ENCODE measurements at regions not wholly inside any gene's neighbourhood (a gene's known extent, or its start where the extent isn't known, plus 50 kb on each side); places are given as distances from the start of the nearest gene placed in this dataset.

- no peak for DNase-seq (ENCODE audit: low spot score)
- no peak for ATAC-seq
- intact Hi-C loops (cut with DNase I), result no loop called here
Measured at GRCh38 chr9:16974436-16974835, 104.0 kb upstream of the BNC2 start.

DNA sequence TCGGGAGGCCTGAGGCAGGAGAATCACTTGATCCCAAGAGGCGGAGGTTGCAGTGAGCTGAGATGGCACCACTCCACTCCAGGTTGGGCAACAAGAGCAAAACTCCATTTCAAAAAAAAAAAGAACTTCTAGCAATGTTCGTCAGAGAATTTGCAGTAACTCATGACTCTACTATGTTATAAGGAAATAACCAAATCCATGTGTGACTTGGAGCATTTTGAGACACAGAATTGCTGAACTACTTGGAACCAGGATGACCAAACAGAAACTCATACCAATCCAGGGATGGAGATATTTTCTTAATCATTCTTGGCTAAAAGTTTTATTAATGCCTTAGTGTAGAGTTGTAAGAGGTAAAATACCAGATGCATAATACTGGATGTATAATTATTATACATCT lies 99.9 kb upstream of the BNC2 start:
- intact Hi-C loops (cut with DNase I), result no loop called here
- DNase-seq (ENCODE audit: low spot score), result no peak
- no peak for ATAC-seq

DNA sequence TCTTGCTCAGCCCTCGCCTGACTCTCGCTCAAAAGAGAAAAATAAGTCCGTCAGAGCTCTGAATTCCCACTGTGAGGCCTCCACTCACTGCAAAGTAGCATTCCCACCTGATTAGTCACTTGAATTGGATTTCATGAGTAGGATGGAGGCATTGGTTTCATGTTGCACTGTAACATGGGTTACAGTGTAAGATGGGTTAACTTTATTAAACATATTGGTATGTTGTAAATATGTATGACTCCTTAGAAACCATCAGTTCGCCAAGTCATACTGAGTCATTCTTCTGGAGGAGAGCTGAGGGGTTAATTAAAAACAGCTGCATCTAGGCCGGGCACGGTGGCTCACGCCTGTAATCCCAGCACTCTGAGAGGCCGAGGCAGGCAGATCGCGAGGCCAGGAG lies 93.8 kb upstream of the BNC2 start:
- DNase-seq (ENCODE audit: low spot score) (no peak), ATAC-seq (no peak)
- intact Hi-C loops (cut with DNase I), result no loop called here

- DNase-seq (ENCODE audit: low spot score) (no peak), ATAC-seq (no peak)
- intact Hi-C loops (cut with DNase I), result no loop called here
Measured at GRCh38 chr9:16960084-16960483, 89.6 kb upstream of the BNC2 start.

- intact Hi-C loops (cut with DNase I), result no loop called here
- DNase-seq (ENCODE audit: low spot score), result no peak
- no peak for ATAC-seq
Measured at GRCh38 chr9:16959391-16959790, 88.9 kb upstream of the BNC2 start.

- ATAC-seq (no peak), DNase-seq (ENCODE audit: low spot score) (no peak)
- intact Hi-C loops (cut with DNase I), result no loop called here
Measured at GRCh38 chr9:16954040-16954439, 83.6 kb upstream of the BNC2 start.

DNA sequence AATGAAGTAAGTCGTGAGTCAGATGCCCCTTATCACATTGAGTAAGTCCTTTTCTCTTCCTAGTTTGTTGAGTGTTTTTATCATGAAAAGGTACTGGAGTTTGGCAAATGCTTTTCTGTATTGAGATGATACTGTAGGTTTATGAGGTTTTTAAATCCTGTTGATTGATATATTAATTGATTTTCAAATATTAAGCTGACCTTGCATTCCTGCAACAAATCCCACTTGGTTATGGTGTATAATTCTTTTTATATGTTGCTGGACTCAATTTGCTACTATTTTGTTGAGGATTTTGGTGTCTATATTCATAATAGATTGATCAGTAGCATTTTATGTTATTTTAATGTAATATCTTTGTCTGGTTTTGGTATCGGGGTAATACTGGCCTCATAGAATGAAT lies 81.0 kb upstream of the BNC2 start:
- intact Hi-C loops (cut with DNase I), result no loop called here
- no peak for DNase-seq (ENCODE audit: low spot score)
- ATAC-seq, result no peak

DNA sequence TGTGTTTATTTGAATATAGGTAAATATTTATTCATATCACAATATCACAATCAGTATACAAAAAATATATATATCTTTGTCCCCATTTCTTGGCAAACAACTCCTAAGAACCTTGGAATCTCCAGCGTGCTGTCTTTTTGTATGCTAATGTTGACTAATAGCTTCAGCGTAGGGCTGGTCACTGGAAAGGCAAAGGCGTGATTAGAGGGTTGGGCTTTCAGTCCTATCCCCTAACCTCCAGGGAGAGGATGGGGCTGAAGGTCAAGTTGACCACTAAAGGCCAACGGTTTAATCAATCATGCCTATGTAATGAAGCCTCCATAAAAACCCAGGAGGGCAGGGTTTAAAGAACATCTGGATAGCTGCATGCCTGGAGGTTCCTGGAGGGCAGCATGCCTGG lies 79.6 kb upstream of the BNC2 start:
- no peak for DNase-seq (ENCODE audit: low spot score)
- ATAC-seq, result no peak
- intact Hi-C loops (cut with DNase I), result no loop called here

DNA sequence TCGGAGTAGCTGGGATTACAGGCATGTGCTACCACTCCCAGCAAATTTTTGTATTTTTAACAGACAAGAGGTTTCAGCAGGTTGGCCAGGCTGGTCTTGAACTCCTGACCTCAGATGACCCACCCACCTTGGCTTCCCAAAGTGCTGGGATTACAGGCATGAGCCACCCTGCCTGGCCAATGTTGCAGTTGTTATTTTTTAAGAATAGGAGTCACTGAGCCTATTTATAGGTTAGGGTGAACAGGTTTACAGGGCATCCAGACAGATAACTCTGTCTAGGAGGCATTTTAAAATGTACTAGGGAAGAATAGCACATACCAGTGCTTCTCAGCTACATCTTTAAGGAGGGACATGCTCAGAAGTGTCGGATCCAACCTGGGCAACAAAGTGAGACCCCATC lies 60.1 kb upstream of the BNC2 start:
- intact Hi-C loops (cut with DNase I), result no loop called here
- no peak for DNase-seq (ENCODE audit: low spot score)
- ATAC-seq, result no peak

- DNase-seq (ENCODE audit: low spot score), result no peak
- ATAC-seq, result no peak
- intact Hi-C loops (cut with DNase I), result no loop called here
Measured at GRCh38 chr9:16928179-16928945, 57.9 kb upstream of the BNC2 start.

DNA sequence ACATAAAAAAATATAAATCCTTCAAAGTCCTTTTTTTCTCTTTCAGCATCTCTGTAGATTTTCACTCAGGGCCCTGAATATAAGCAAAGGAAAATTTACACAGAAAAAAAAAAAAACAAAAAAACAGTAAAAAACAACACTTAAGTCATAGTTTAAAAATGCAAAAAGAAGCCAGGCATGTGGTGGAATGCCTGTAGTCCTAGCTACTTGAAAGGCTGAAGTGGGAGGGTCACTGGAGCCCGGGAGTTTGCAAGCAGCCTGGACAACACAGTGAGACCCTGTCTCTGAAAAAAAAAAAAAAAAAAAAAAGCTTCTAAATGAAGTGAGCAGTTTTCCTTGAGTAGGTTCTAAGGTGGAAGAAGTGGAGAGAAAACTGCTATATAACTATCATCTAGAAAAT lies 55.0 kb upstream of the BNC2 start:
- intact Hi-C loops (cut with DNase I), result no loop called here
- no peak for ATAC-seq
- no peak for DNase-seq (ENCODE audit: low spot score)

GRCh38 chr9:16924311-16924915 lies 53.9 kb upstream of the BNC2 start:
- ATAC-seq, result no peak
- intact Hi-C loops (cut with DNase I), result no loop called here

DNA sequence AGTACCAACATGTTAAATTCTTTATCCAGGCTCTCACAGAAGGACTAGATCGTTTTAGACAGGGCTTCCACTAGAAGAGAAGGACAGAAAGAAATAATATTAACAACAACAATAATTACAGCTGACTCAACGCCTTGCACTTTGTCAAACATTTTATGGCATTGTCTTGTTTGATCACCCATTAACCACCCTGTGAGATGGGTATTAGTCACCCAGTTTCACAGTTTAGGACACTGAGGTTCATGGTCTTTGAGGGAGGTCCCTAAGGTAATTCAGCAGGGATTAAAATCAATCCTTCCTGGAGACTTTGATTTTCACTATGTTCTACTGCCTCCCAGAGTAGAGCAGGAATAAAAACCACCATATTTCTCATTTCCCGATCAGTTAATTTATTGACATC lies 51.4 kb upstream of the BNC2 start:
- intact Hi-C loops (cut with DNase I), result no loop called here
- DNase-seq (ENCODE audit: low spot score), result no peak
- ATAC-seq, result no peak

More at GRCh38 chr9:16924311-16924915, 53.9 kb upstream of the BNC2 start:
- no peak for DNase-seq (ENCODE audit: low spot score)

Measured in sciatic nerve (tissue), 2 donors.